Dedifferentiated amniotic fluid mesenchymal stem cell (primary cell): ENCODE measurements at regions not wholly inside any gene's neighbourhood (a gene's known extent, or its start where the extent isn't known, plus 50 kb on each side); places are given as distances from the start of the nearest gene placed in this dataset.
"Not testable (repeated sequence)": the region's sequence is repeated elsewhere in the genome, so short reads cannot be mapped to it uniquely, and the experiment has no call there.

Experiments
- DNase-seq: peaks from one replicate; pipeline ENCODE4 v3.0.0-alpha.2; 2016; ENCODE audit errors: extremely low spot score

GRCh38 chr18:41046250-41046649 lies 908.8 kb upstream of the PIK3C3 start:
- not testable (repeated sequence) for DNase-seq

DNA sequence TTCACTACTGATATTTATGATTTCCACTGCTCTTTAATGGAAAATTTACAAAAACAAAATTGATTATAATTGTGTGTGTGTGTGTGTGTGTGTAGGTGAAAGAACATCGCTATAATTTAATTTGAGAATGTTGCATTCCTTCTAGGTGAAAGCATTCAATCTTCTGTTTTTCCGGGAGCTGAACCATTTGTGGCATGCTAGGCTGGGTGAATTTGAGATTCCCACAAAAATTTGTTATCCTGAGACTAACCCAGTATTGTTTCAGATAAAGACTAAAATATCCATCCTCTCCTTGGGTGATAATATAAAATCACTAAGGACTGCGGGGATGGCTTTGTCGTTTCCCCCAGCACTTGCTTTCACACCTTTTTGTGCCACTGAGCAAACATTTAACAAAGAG lies 911.2 kb upstream of the PIK3C3 start:
- DNase-seq = no peak

GRCh38 chr18:41042866-41043265 lies 912.2 kb upstream of the PIK3C3 start:
- no peak for DNase-seq

- no peak for DNase-seq
Observed at GRCh38 chr18:41038071-41038470, 917.0 kb upstream of the PIK3C3 start.

DNA sequence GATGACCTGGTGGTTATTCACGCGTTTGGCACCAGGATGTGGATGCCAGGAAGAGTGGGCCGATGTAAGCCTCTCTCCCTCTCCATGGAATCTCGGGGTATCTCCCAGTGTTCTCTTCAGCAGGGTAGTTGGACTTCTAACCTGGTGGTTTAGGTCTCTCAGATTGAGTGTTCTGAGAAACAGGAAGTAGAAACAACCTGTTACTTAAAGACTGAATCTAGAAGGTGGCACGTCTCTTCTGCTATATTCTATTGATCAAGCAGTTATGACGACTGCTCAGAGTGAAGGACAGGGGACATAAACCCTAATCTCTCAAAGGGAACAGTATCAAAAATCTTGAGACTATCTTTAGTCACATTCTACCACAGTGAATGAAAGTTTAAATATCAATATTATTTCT lies 918.7 kb upstream of the PIK3C3 start:
- no peak for DNase-seq

- DNase-seq = no peak
Observed at GRCh38 chr18:41034413-41034812, 920.6 kb upstream of the PIK3C3 start.

- DNase-seq = no peak
Observed at GRCh38 chr18:41025666-41026065, 929.4 kb upstream of the PIK3C3 start.

GRCh38 chr18:41024792-41025191 lies 930.2 kb upstream of the PIK3C3 start:
- DNase-seq = no peak

- no peak for DNase-seq
Observed at GRCh38 chr18:41022484-41022883, 932.5 kb upstream of the PIK3C3 start.

DNA sequence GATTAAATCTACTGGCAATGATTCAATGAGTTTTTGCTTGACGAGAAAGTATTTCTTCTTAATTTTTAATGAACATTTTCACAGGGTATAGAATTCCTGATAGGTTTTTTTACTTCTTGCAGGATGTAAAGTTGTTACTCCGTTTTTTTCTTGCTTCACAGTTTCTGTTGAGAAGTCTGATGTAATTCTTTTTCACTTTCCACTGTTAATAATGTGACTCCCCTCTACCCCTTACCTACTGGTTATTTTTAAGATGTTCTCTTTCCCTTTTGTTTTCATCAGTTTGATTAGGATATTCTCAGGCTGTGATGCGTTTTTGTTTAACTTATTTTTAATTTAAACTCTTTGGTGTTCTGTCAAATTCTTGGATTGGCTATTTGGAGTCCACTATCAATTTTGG lies 933.9 kb upstream of the PIK3C3 start:
- DNase-seq = no peak

DNA sequence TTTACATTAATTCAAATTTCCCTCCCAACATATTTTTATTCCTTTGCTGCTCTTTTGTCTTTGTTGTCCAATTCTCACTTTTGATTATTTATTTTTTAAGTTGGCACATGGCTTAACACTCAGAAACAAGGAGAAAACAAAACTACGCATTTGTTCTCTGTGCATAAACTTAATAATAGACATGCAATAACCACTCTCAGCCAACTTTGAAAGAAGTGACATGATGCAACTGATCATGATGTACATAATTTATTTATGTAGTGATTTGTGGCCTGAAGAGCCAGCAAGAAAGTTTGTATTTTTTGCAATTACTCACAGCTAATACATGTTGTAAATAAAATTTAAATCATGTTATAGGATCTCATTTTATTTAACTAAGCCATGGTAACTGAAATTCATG lies 942.8 kb upstream of the PIK3C3 start:
- DNase-seq = no peak

GRCh38 chr18:41009926-41010325 lies 945.1 kb upstream of the PIK3C3 start:
- DNase-seq = no peak

GRCh38 chr18:41004324-41004723 lies 950.7 kb upstream of the PIK3C3 start:
- no peak for DNase-seq

- DNase-seq = no peak
Observed at GRCh38 chr18:40995529-40995928, 959.5 kb upstream of the PIK3C3 start.

DNA sequence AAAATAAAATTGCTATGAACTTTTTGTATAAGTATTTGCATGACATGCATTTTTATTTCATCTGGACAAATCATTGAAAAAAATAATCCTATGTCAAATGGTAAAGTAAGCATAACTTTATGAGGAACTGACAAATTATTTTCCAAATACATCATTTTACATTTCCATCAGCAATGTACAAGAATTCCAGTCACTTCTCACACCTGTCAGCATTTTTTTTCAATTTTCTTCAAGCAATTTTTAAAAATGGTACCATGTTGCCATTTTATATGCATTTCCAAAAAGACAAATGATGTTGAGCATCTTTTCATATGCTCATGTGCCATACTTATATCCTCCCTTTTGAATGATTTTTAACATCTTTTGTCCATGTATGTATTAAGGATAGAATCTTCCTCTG lies 961.7 kb upstream of the PIK3C3 start:
- DNase-seq = no peak

DNA sequence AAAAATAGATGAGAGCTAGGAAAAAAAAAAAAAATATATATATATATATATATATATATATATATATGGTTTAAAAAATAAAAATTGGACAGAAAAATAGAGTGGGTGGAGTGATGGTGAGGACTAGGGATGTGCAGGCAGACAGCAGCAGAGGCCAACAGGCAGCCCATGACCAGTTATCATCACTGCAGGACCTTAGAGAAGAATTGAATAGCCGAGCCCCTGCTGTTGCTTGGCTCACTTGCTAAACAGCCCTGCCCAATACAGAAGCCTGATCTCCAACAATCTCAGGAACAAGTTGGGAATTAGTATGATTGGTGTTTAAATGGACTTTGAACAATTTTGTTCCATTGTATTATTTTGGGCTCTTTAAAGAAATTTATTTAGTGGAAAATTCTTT lies 967.5 kb upstream of the PIK3C3 start:
- no peak for DNase-seq

- no peak for DNase-seq
Observed at GRCh38 chr18:40985436-40985835, 969.6 kb upstream of the PIK3C3 start.

DNA sequence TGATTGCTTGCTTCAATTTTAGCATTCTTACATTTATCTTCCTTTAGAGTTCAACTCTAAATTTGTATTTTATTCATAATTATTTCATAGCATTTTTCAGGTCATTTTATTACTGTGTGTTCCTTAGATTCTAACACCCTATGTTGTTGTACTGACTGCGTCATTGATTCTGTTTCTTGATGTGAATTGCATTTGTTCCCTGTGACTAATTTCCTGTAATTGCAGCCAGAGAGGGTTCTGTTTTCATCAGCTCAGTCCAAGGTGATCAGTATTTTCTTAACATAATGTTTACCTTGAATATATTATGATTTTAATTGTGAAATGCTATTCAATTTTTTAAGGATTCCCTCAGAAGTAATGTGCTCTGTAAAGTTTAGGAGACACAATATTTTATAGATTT lies 970.2 kb upstream of the PIK3C3 start:
- no peak for DNase-seq

GRCh38 chr18:40983835-40984234 lies 971.2 kb upstream of the PIK3C3 start:
- DNase-seq = no peak

- DNase-seq = no peak
Observed at GRCh38 chr18:40980171-40980570, 974.9 kb upstream of the PIK3C3 start.

DNA sequence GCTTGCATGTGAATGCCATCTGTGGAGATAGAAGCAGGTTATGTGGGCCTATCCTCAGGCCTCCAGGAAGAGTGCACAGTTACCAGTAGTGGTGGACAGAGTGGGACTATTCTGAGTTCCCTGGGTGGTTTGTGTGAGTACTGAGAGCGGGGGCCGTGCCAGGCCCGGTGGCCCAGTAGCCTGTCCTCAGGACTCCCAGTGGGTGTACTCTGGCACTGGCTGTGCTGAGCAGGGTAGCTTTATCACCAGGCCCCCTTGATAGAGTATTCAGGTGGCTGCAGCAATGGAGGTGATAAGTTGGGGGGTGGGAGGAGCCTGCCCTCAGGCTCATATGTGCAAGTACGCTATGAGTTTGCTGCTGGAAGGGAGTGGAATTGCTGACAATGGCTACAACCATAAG lies 979.0 kb upstream of the PIK3C3 start:
- DNase-seq = no peak

- no peak for DNase-seq
Observed at GRCh38 chr18:40974448-40974847, 980.6 kb upstream of the PIK3C3 start.

- no peak for DNase-seq
Observed at GRCh38 chr18:40962784-40963183, 992.2 kb upstream of the PIK3C3 start.

DNA sequence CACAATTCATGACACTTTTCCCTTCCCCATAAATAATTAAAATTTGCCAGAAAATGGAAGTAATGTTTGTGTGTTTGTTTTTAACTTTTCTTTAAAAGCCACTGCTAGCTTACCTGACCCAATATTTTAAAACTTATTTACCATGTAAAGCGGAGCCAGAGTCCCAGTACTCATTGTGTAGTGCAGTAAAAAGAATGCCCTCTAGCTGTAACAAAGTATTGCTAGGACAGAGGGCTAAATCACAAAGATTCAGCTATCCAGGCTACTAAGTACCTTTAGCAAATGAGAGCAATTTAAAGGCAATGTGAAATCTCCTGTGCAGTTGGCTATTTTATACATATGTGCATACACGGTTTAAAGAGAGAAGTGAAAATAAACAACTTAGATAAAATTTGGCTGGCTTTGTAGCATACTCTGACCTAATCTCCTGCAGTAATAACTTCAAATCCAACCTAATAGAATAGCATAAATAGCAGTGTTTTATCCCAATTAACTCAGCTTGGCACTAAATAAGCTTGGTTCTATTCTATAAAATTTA lies 997.4 kb upstream of the PIK3C3 start:
- no peak for DNase-seq

DNA sequence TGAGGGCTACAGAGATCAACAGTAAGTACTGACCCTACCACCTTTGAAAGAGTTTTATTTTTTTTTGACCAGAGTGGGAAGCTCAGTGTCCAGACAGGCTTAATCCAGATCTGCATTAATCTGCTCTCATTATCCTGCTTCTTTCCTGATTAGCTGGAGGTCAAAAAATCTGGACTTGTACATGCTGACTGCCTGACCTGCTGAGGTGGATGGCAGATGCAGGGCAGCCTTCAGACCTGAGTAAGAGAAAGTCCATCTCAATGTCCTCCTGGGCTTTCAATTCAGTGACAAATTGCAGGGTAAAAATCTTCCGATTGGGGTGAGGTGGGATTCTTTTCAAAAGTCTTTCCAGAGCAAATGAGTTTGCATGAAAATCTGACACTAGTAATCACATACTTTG lies 998.8 kb upstream of the PIK3C3 start:
- no peak for DNase-seq
